ENCODE measurements at regions not wholly inside any gene's neighbourhood (a gene's known extent, or its start where the extent isn't known, plus 50 kb on each side); places are given as distances from the start of the nearest gene placed in this dataset.

- dilution Hi-C loops (cut with MboI; ENCODE audit: extremely low pct_ligation_motif_present, low sequenced_read_pairs): no loop called here
- DNase-seq (ENCODE audit: low read depth, low spot score): peak; percentile 79
- intact Hi-C loops (cut with micrococcal nuclease): no loop called here
- no peaks in the 10 kb centered on the region for H3K9me1 ChIP-seq (replicated peaks; ENCODE audit: control insufficient read depth, extremely low read depth, insufficient read depth, low read length)
- peak overlapping the region; percentile 44 for H3K4me2 ChIP-seq (ENCODE audit: insufficient read depth, low read length)
- TF ChIP-seq EZH2 (IDR thresholded peaks at IDR 0.05; ENCODE audit: borderline replicate concordance, low read depth, low read length, severe bottlenecking) (no peak), MAX (IDR thresholded peaks at IDR 0.05; ENCODE audit: insufficient read depth, insufficient read length) (no peak), FOS (IDR thresholded peaks at IDR 0.05; ENCODE audit: borderline replicate concordance, insufficient read depth, low read length) (peak; percentile 92), GATA2 (IDR thresholded peaks at IDR 0.05; ENCODE audit: insufficient read depth, insufficient read length, low read depth, low read length) (peak; percentile 74), POLR2A (IDR thresholded peaks at IDR 0.05; ENCODE audit: low read depth, low read length) (no peak), JUN (IDR thresholded peaks at IDR 0.05; ENCODE audit: borderline replicate concordance, insufficient read depth, insufficient read length, low read depth) (peak; percentile 86), POLR2AphosphoS5 (IDR thresholded peaks at IDR 0.05; ENCODE audit: insufficient read depth, low read depth, low read length) (peak; percentile 84)
- H3K27ac ChIP-seq (ENCODE audit: insufficient read depth, low read depth, low read length): peak overlapping the region; percentile 41
- peak overlapping the region; percentile 30 for H2AFZ ChIP-seq (ENCODE audit: low read depth, low read length)
- H3K9me3 ChIP-seq (replicated peaks; ENCODE audit: control insufficient read depth, insufficient read depth, low read length): no peaks in the 10 kb centered on the region
- peak; percentile 85 for FAIRE-seq
- ChIA-PET POLR2A (no interaction called here), CTCF (interaction anchor here (3.4 kb wide), 1 partner anchor 10 kb away, joined by 14 read pairs; no protein-coding TSS in a partner anchor)
- no peak overlapping the region for H3K9ac ChIP-seq (replicated peaks; ENCODE audit: extremely low read depth, insufficient read depth, low read length)
- H3K79me2 ChIP-seq (ENCODE audit: control insufficient read depth, insufficient read depth, low read length): no peaks in the 10 kb centered on the region
- H3K4me3 ChIP-seq (replicated peaks in 1 of 3; ENCODE audit: insufficient read depth in 1 of 3, low read depth in 1 of 3, low read length in 3 of 3): peak overlapping the region in 1 of 3 experiments; percentile 18
- H4K20me1 ChIP-seq (replicated peaks; ENCODE audit: control insufficient read depth, extremely low read depth, insufficient read depth, low read length): no peaks in the 10 kb centered on the region
- H3K36me3 ChIP-seq (ENCODE audit: control insufficient read depth in 2 of 2, extremely low read depth in 1 of 2, insufficient read depth in 2 of 2, low read length in 2 of 2): no peaks in the 10 kb centered on the region
- no TSS peak for BruUV-seq (replicated peaks)
- no peaks in the 10 kb centered on the region for H3K27me3 ChIP-seq (ENCODE audit: control insufficient read depth in 2 of 2, insufficient read depth in 2 of 2, low read length in 2 of 2)
- H3K4me1 ChIP-seq (ENCODE audit: control insufficient read depth, extremely low read depth, insufficient read depth, low read length): peaks cover 14% of the 10 kb centered on the region
These were observed 198.0 kb downstream of the RNF144B start for GRCh38 chr6:18585032-18585573.

GRCh38 chr6:18586133-18586532, 199.0 kb downstream of the RNF144B start:
- Histone ChIP-seq H3K9me3 (replicated peaks; ENCODE audit: control insufficient read depth, insufficient read depth, low read length) (no peaks in the 10 kb centered on the region), H3K9me1 (replicated peaks; ENCODE audit: control insufficient read depth, extremely low read depth, insufficient read depth, low read length) (no peaks in the 10 kb centered on the region), H3K36me3 (ENCODE audit: control insufficient read depth in 2 of 2, extremely low read depth in 1 of 2, insufficient read depth in 2 of 2, low read length in 2 of 2) (no peaks in the 10 kb centered on the region), H3K4me1 (ENCODE audit: control insufficient read depth, extremely low read depth, insufficient read depth, low read length) (peaks cover 14% of the 10 kb centered on the region), H3K9ac (replicated peaks; ENCODE audit: extremely low read depth, insufficient read depth, low read length) (no peak overlapping the region), H3K4me2 (ENCODE audit: insufficient read depth, low read length) (no peak overlapping the region), H3K27ac (ENCODE audit: insufficient read depth, low read depth, low read length) (no peak overlapping the region), H3K4me3 (replicated peaks in 1 of 3; ENCODE audit: insufficient read depth in 1 of 3, low read depth in 1 of 3, low read length in 3 of 3) (no peak overlapping the region), H3K79me2 (ENCODE audit: control insufficient read depth, insufficient read depth, low read length) (no peaks in the 10 kb centered on the region), H3K27me3 (ENCODE audit: control insufficient read depth in 2 of 2, insufficient read depth in 2 of 2, low read length in 2 of 2) (no peaks in the 10 kb centered on the region), H4K20me1 (replicated peaks; ENCODE audit: control insufficient read depth, extremely low read depth, insufficient read depth, low read length) (no peaks in the 10 kb centered on the region), H2AFZ (ENCODE audit: low read depth, low read length) (no peak overlapping the region)
- intact Hi-C loops (cut with micrococcal nuclease) (no loop called here), dilution Hi-C loops (cut with MboI; ENCODE audit: extremely low pct_ligation_motif_present, low sequenced_read_pairs) (no loop called here)
- ChIA-PET CTCF (interaction anchor here (3.4 kb wide), 1 partner anchor 9 kb away, joined by 14 read pairs; no protein-coding TSS in a partner anchor), POLR2A (no interaction called here)
- FAIRE-seq (no peak), DNase-seq (ENCODE audit: low read depth, low spot score) (no peak)
- no peak for TF ChIP-seq GATA2 (IDR thresholded peaks at IDR 0.05; ENCODE audit: insufficient read depth, insufficient read length, low read depth, low read length)
- no peak for TF ChIP-seq CTCF (IDR thresholded peaks at IDR 0.05; ENCODE audit: extremely low read depth in 1 of 2, insufficient read depth in 1 of 2, low read depth in 1 of 2, low read length in 2 of 2)
- no peak for TF ChIP-seq POLR2A (IDR thresholded peaks at IDR 0.05; ENCODE audit: low read depth, low read length)
- TF ChIP-seq POLR2AphosphoS5 (IDR thresholded peaks at IDR 0.05; ENCODE audit: insufficient read depth, low read depth, low read length): no peak
- no peak for TF ChIP-seq FOS (IDR thresholded peaks at IDR 0.05; ENCODE audit: borderline replicate concordance, insufficient read depth, low read length)
- no peak for TF ChIP-seq EZH2 (IDR thresholded peaks at IDR 0.05; ENCODE audit: borderline replicate concordance, low read depth, low read length, severe bottlenecking)
- BruUV-seq (replicated peaks): no TSS peak

Measured in endothelial cell of umbilical vein (primary cell).